ENCODE measurements at regions not wholly inside any gene's neighbourhood (a gene's known extent, or its start where the extent isn't known, plus 50 kb on each side); places are given as distances from the start of the nearest gene placed in this dataset.

DNA sequence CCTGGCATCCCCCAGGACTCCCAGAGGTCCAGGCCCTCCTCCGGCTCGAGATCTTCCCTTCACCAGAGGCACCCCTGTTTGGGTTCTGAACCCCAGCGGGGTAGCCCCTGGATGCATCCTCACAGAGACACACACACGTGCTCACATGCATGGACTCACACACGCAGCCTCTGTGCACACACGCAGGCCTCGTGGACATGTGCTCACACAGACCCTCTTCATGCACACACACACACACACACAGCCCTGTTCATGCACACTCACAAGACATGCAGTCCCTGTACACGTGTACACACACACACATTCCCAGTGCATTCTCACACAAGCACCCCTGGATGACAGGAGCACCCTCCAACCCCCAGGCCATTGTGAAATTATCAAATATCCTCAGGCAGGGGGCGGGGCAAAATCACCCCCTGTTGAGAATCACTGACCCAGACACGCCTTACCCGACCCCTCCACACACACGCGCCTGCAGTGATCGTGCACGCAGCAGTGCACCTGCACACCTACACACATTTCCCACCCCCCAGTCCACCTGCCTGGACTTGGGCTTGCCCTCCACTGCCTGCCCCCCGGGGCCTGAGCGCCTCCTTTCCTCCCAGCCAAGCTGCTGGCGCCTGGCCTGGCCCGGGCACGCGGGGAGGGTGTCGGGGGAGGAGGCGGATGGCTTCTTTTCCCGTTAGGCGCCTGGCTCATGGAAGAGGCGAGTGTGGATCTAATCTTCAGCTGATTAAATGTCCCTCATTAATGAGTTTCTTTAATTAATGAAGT, 62.6 kb downstream of the ENGASE start:
- no peak for DNase-seq (ENCODE audit: low read depth)
- no peak overlapping the region for H3K4me3 ChIP-seq (replicated peaks; ENCODE audit: low read depth, low read length)
- TF ChIP-seq, protein P1, sequence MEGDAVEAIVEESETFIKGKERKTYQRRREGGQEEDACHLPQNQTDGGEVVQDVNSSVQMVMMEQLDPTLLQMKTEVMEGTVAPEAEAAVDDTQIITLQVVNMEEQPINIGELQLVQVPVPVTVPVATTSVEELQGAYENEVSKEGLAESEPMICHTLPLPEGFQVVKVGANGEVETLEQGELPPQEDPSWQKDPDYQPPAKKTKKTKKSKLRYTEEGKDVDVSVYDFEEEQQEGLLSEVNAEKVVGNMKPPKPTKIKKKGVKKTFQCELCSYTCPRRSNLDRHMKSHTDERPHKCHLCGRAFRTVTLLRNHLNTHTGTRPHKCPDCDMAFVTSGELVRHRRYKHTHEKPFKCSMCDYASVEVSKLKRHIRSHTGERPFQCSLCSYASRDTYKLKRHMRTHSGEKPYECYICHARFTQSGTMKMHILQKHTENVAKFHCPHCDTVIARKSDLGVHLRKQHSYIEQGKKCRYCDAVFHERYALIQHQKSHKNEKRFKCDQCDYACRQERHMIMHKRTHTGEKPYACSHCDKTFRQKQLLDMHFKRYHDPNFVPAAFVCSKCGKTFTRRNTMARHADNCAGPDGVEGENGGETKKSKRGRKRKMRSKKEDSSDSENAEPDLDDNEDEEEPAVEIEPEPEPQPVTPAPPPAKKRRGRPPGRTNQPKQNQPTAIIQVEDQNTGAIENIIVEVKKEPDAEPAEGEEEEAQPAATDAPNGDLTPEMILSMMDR (IDR thresholded peaks at IDR 0.05; ENCODE audit: low read length, missing control alignments): no peak

DNA sequence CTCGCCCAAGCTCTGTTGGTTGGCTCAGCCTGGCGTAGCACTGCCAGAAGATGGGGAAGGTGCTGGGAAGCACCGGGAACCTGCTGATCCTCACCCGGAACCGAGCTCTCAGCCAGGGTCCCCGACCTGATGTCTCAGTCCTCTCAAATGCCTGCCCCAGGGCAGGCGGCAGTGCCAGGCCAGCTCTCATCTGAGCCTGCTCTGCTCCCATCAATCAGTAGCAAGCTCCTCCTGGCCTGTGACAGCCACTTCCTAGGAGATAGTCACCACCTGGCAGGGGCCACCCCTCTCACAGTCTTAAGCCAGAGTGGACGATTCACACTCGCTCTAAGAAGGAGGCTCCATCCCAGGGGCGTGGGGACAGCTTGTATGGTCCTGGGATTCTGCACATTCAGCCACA, 62.0 kb downstream of the ENGASE start:
- DNase-seq (ENCODE audit: low read depth): no peak
- TF ChIP-seq, protein P1 (IDR thresholded peaks at IDR 0.05; ENCODE audit: low read length, missing control alignments): no peak
- no peak overlapping the region for H3K4me3 ChIP-seq (replicated peaks; ENCODE audit: low read depth, low read length)

Measured in fibroblast of pulmonary artery (primary cell).